H9 (cell line): ENCODE measurements at regions not wholly inside any gene's neighbourhood (a gene's known extent, or its start where the extent isn't known, plus 50 kb on each side); places are given as distances from the start of the nearest gene placed in this dataset.

ENCODE experiments used
- DNase-seq: peaks from one replicate; pipeline ENCODE4 v3.0.0-alpha.2; 2017
- H2AFZ ChIP-seq: one replicate; pipeline ENCODE4 v1.6.1; 2013; ENCODE audit warnings: mild to moderate bottlenecking, low read length, control low read depth, moderate library complexity
- H2AK5ac ChIP-seq: 2 replicates; pipeline ENCODE4 v1.6.1; 2013; ENCODE audit warnings: low read length, control low read depth, mixed read lengths; ENCODE audit not compliant: insufficient read length
- H2BK120ac ChIP-seq: one replicate; pipeline ENCODE4 v1.6.1; 2013; ENCODE audit warnings: low read depth, mild to moderate bottlenecking, low read length, control low read depth, inconsistent platforms; ENCODE audit not compliant: poor library complexity, severe bottlenecking
- H2BK12ac ChIP-seq: 2 replicates; pipeline ENCODE4 v1.6.1; 2013; ENCODE audit warnings: low read length, control low read depth, mixed read lengths, low read depth; ENCODE audit not compliant: insufficient read length
- H2BK15ac ChIP-seq: 2 replicates; pipeline ENCODE4 v1.6.1; 2013; ENCODE audit warnings: low read depth, low read length, control low read depth
- H2BK20ac ChIP-seq: one replicate; pipeline ENCODE4 v1.6.1; 2013; ENCODE audit warnings: low read depth, mild to moderate bottlenecking, low read length, control low read depth, inconsistent platforms; ENCODE audit not compliant: poor library complexity, severe bottlenecking
- H2BK5ac ChIP-seq: 2 replicates; pipeline ENCODE4 v1.6.1; 2013; ENCODE audit warnings: low read length, control low read depth, mixed read lengths; ENCODE audit not compliant: insufficient read length
- H3K14ac ChIP-seq: 2 replicates; pipeline ENCODE4 v1.6.1; 2013; ENCODE audit warnings: low read length, control low read depth; ENCODE audit not compliant: insufficient read depth
- H3K18ac ChIP-seq: 2 replicates; pipeline ENCODE4 v1.6.1; 2013; ENCODE audit warnings: low read depth, mild to moderate bottlenecking, mixed read lengths, low read length, control low read depth; ENCODE audit not compliant: insufficient read length
- H3K23ac ChIP-seq: 2 replicates; pipeline ENCODE4 v1.6.1; 2013; ENCODE audit warnings: low read length, control low read depth, mixed read lengths, low read depth; ENCODE audit not compliant: insufficient read length
- H3K23me2 ChIP-seq: 2 replicates; pipeline ENCODE4 v1.6.1; 2013; ENCODE audit warnings: low read depth, mild to moderate bottlenecking, mixed read lengths, low read length, control low read depth; ENCODE audit not compliant: insufficient read length, poor library complexity, severe bottlenecking
- H3K27ac ChIP-seq: 2 replicates; pipeline ENCODE4 v1.5.1; 2013; ENCODE audit warnings: low read length, control low read depth, mixed read lengths, low read depth; ENCODE audit not compliant: insufficient read length
- H3K27me3 ChIP-seq: 2 replicates; pipeline ENCODE4 v1.6.1; 2013; ENCODE audit warnings: low read length, control low read depth, inconsistent platforms; ENCODE audit not compliant: insufficient read depth
- H3K4ac ChIP-seq: 2 replicates; pipeline ENCODE4 v1.6.1; 2013; ENCODE audit warnings: low read depth, mild to moderate bottlenecking, control low read depth, inconsistent platforms, low read length, moderate library complexity
- H3K4me1 ChIP-seq: 2 replicates; pipeline ENCODE4 v1.6.1; 2013; ENCODE audit warnings: low read length, control low read depth, inconsistent platforms; ENCODE audit not compliant: insufficient read depth
- H3K4me2 ChIP-seq: 2 replicates; pipeline ENCODE4 v1.6.1; 2013; ENCODE audit warnings: low read length, control low read depth, mixed read lengths; ENCODE audit not compliant: insufficient read length, insufficient read depth
- H3K56ac ChIP-seq: 2 replicates; pipeline ENCODE4 v1.6.1; 2013; ENCODE audit warnings: low read depth, mild to moderate bottlenecking, mixed read lengths, low read length, control low read depth; ENCODE audit not compliant: insufficient read length
- H3K79me1 ChIP-seq: 2 replicates; pipeline ENCODE4 v1.6.1; 2013; ENCODE audit warnings: low read depth, mild to moderate bottlenecking, moderate library complexity, low read length, control low read depth, inconsistent platforms; ENCODE audit not compliant: insufficient read depth, poor library complexity, severe bottlenecking
- H3K79me2 ChIP-seq: 2 replicates; pipeline ENCODE4 v1.6.1; 2013; ENCODE audit warnings: low read length, control low read depth, inconsistent platforms; ENCODE audit not compliant: insufficient read depth
- H3K9ac ChIP-seq: 2 replicates; pipeline ENCODE4 v1.6.1; 2013; ENCODE audit warnings: low read length, control low read depth, mixed read lengths; ENCODE audit not compliant: insufficient read length; ENCODE audit errors: extremely low read depth
- H3K9me3 ChIP-seq: one replicate; pipeline ENCODE4 v1.6.1; 2013; ENCODE audit warnings: low read depth, low read length, inconsistent platforms; ENCODE audit not compliant: control insufficient read depth
- H3T11ph ChIP-seq: one replicate; pipeline ENCODE4 v1.6.1; 2013; ENCODE audit warnings: mild to moderate bottlenecking, low read length, control low read depth, inconsistent platforms
- H4K20me1 ChIP-seq: one replicate; pipeline ENCODE4 v1.6.1; 2013; ENCODE audit not compliant: control insufficient read depth, insufficient read length, insufficient read depth
- H4K5ac ChIP-seq: 2 replicates; pipeline ENCODE4 v1.6.1; 2013; ENCODE audit warnings: low read depth, mild to moderate bottlenecking, mixed read lengths, low read length, control low read depth; ENCODE audit not compliant: insufficient read length
- H4K8ac ChIP-seq: replicated peaks from 2 replicates; pipeline ENCODE4 v1.6.1; 2013; ENCODE audit warnings: low read length, control low read depth, mixed read lengths, low read depth; ENCODE audit not compliant: insufficient read length
- H4K91ac ChIP-seq: 2 replicates; pipeline ENCODE4 v1.6.1; 2013; ENCODE audit warnings: low read depth, mild to moderate bottlenecking, moderate library complexity, mixed read lengths, low read length, control low read depth; ENCODE audit not compliant: insufficient read length
- H3K27ac Mint-ChIP-seq, 3 experiments: 2 replicates in 2 of 3; 3 replicates in 1 of 3; pipeline ENCODE4 v1.8.0; 2020 to 2021; ENCODE audit warnings: mixed read lengths in 3 of 3, mild to moderate bottlenecking in 1 of 3, moderate library complexity in 1 of 3
- H3K27me3 Mint-ChIP-seq: 2 replicates; pipeline ENCODE4 v1.8.0; 2021; ENCODE audit warnings: low read depth, mild to moderate bottlenecking, moderate library complexity, mixed read lengths
- H3K36me3 Mint-ChIP-seq, 3 experiments: 2 replicates in 2 of 3; 3 replicates in 1 of 3; pipeline ENCODE4 v1.8.0; 2020 to 2021; ENCODE audit warnings: low read depth in 3 of 3, mixed read lengths in 3 of 3; ENCODE audit not compliant: insufficient read depth in 1 of 3
- H3K4me1 Mint-ChIP-seq, 2 experiments: 2 replicates each; pipeline ENCODE4 v1.8.0; 2020; ENCODE audit warnings: mixed read lengths in 2 of 2
- H3K4me3 Mint-ChIP-seq, 2 experiments: 2 replicates in 1 of 2; 3 replicates in 1 of 2; pipeline ENCODE4 v1.8.0; 2020 to 2021; ENCODE audit warnings: mild to moderate bottlenecking in 2 of 2, mixed read lengths in 2 of 2, moderate library complexity in 1 of 2
- H3K9me3 Mint-ChIP-seq, 2 experiments: 2 replicates in 1 of 2; 3 replicates in 1 of 2; pipeline ENCODE4 v1.8.0; 2020; ENCODE audit warnings: mild to moderate bottlenecking in 2 of 2, mixed read lengths in 2 of 2, moderate library complexity in 1 of 2
- CTCF ChIP-seq: fragments of 200-600 bp; sonication (generic); conservative IDR thresholded peaks from 3 replicates; pipeline ENCODE4 v1.8.0; 2021; ENCODE audit warnings: antibody characterized with exemption, mild to moderate bottlenecking
- WGBS: extraction: QIAGEN DNeasy Blood & Tissue Kit; methylation state at CpG from one replicate; pipeline ENCODE4 v1.1.7; 2013; ENCODE audit warnings: missing lambda C conversion rate, low lambda C conversion rate, mixed read lengths; ENCODE audit not compliant: insufficient read length; ENCODE audit errors: extremely low coverage; 5-methylcytosine and 5-hydroxymethylcytosine counted together

- Mint-ChIP-seq H3K36me3 (no peaks in the 10 kb centered on the region; a peak in 1 of 7 replicates), H3K4me1 (peaks cover 74 to 79% of the 10 kb centered on the region in 2 experiments), H3K27me3 (peaks cover 4% of the 10 kb centered on the region; the same call in 1 of the 2 replicates), H3K9me3 (no peaks in the 10 kb centered on the region; a peak in 2 of 5 replicates), H3K27ac (peak overlapping the region in 2 of 3 experiments; percentile 4 to 8; a peak in 2 of 7 replicates), H3K4me3 (no peak overlapping the region)
- Histone ChIP-seq H3K18ac (no peak overlapping the region), H2BK12ac (no peak overlapping the region), H4K20me1 (no peaks in the 10 kb centered on the region), H2BK20ac (no peak overlapping the region), H3K4me2 (no peak overlapping the region), H3K23ac (no peak overlapping the region), H3K27me3 (no peaks in the 10 kb centered on the region), H3K9me3 (no peaks in the 10 kb centered on the region), H3K4ac (no peak overlapping the region), H3K79me2 (no peaks in the 10 kb centered on the region), H3K14ac (no peak overlapping the region), H3K27ac (no peak overlapping the region), H3K79me1 (no peaks in the 10 kb centered on the region), H3K9ac (no peak overlapping the region), H2AFZ (no peak overlapping the region), H3K23me2 (no peaks in the 10 kb centered on the region), H4K5ac (no peak overlapping the region), H2BK5ac (no peak overlapping the region), H2BK120ac (no peak overlapping the region), H3K56ac (no peak overlapping the region), H2BK15ac (no peak overlapping the region), H2AK5ac (no peak overlapping the region), H3K4me1 (peaks cover 17% of the 10 kb centered on the region; the same call in 1 of the 2 replicates), H4K91ac (no peak overlapping the region), H4K8ac (no peak overlapping the region), H3T11ph (no peak overlapping the region)
- TF ChIP-seq CTCF = no peak
- no CpG with 5 or more reads among the region's 7 CpGs for WGBS
- no peak for DNase-seq
Observed at GRCh38 chr11:45087086-45087899, 59.1 kb upstream of the PRDM11 start.
